ENCODE measurements at regions not wholly inside any gene's neighbourhood (a gene's known extent, or its start where the extent isn't known, plus 50 kb on each side); places are given as distances from the start of the nearest gene placed in this dataset.

GRCh38 chrX:55841962-55842752 is 124.6 kb downstream of the RRAGB start:
- Histone ChIP-seq H3K79me1 (ENCODE audit: low read depth, low read length) (no peaks in the 10 kb centered on the region), H3K79me2 (ENCODE audit: control insufficient read depth in 1 of 2, insufficient read depth in 2 of 2, low read length in 2 of 2) (no peaks in the 10 kb centered on the region), H3K4ac (replicated peaks; ENCODE audit: insufficient read length, low read depth, low read length) (no peak overlapping the region), H4K8ac (ENCODE audit: extremely low read depth, insufficient read depth, low read length) (no peak overlapping the region), H3K4me1 (replicated peaks in 1 of 4; ENCODE audit: control insufficient read depth in 3 of 4, insufficient read depth in 4 of 4, low read length in 3 of 4) (0 out of 7 replicates have a peak, but pooled peaks cover 0 to 2% (median 0%) of the 10 kb centered on the region in 4 experiments), H3K4me3 (ENCODE audit: extremely low read depth in 1 of 4, insufficient read depth in 2 of 4, low read depth in 3 of 4, low read length in 4 of 4) (no peak overlapping the region), H2AFZ (ENCODE audit: low read length) (no peak overlapping the region), H2BK5ac (ENCODE audit: low read depth, low read length) (no peak overlapping the region), H2AK5ac (ENCODE audit: low read depth, low read length) (no peak overlapping the region), H4K20me1 (replicated peaks in 1 of 2; ENCODE audit: control insufficient read depth in 1 of 2, insufficient read depth in 2 of 2, low read length in 2 of 2) (no peaks in the 10 kb centered on the region), H3K14ac (ENCODE audit: insufficient read length) (no peak overlapping the region), H2BK12ac (ENCODE audit: low read depth, low read length) (no peak overlapping the region), H3K9me3 (ENCODE audit: insufficient read depth in 2 of 2, low read depth in 1 of 2, low read length in 1 of 2) (no peaks in the 10 kb centered on the region), H4K91ac (replicated peaks; ENCODE audit: insufficient read length, low read length) (no peak overlapping the region), H3K36me3 (ENCODE audit: control insufficient read depth in 2 of 4, insufficient read depth in 4 of 4, low read length in 3 of 4) (no peaks in the 10 kb centered on the region), H3K4me2 (ENCODE audit: insufficient read depth in 1 of 2, low read depth in 2 of 2, low read length in 2 of 2) (no peak overlapping the region), H3K18ac (ENCODE audit: extremely low read depth, low read length) (no peak overlapping the region), H4K5ac (ENCODE audit: insufficient read length, low read depth, low read length) (no peak overlapping the region), H2BK20ac (ENCODE audit: low read length) (no peak overlapping the region), H3K27me3 (replicated peaks in 1 of 4; ENCODE audit: control insufficient read depth in 3 of 4, extremely low read depth in 1 of 4, insufficient read depth in 3 of 4, low read length in 3 of 4) (no peaks in the 10 kb centered on the region), H3K23ac (ENCODE audit: insufficient read length) (no peak overlapping the region), H3K9ac (replicated peaks in 1 of 4; ENCODE audit: extremely low read depth in 1 of 4, low read depth in 3 of 4, low read length in 3 of 4) (no peak overlapping the region), H3K23me2 (ENCODE audit: low read depth, low read length) (no peaks in the 10 kb centered on the region), H3K27ac (ENCODE audit: low read depth, low read length) (no peak overlapping the region), H3K56ac (replicated peaks; ENCODE audit: insufficient read length, low read depth, low read length) (no peak overlapping the region), H2BK15ac (ENCODE audit: low read length) (no peak overlapping the region), H2BK120ac (replicated peaks; ENCODE audit: low read depth, low read length) (no peak overlapping the region)
- 100% methylated on average over 2 of the region's 4 CpGs; no CpG with 5 or more reads in 1 of the 2 experiments for WGBS, 2 experiments (ENCODE audit: extremely low coverage in 1 of 2, insufficient coverage in 1 of 2, insufficient read length in 1 of 2, insufficient replicate concordance in 2 of 2, low coverage in 1 of 2, low lambda C conversion rate in 2 of 2, missing lambda C conversion rate in 1 of 2)
- TF ChIP-seq GTF2F1 (IDR thresholded peaks at IDR 0.05; ENCODE audit: borderline replicate concordance, low read depth, low read length) (no peak), SIN3A (conservative IDR thresholded peaks at IDR 0.05 in 1 of 2, IDR thresholded peaks at IDR 0.05 in 1 of 2; ENCODE audit: low read depth in 1 of 2, low read length in 2 of 2) (no peak)
- CTCF ChIA-PET (ENCODE audit: partially characterized antibody), result no interaction called here
- no peak for DNase-seq (ENCODE audit: low read depth in 1 of 2, low spot score in 2 of 2)
- FAIRE-seq, result no peak
- POLR2A ChIA-PET (ENCODE audit: partially characterized antibody), result interaction anchor here (1.8 kb wide), 1 partner anchor 66 kb away, joined by 7 read pairs; no protein-coding TSS in a partner anchor
